ENCODE measurements at regions not wholly inside any gene's neighbourhood (a gene's known extent, or its start where the extent isn't known, plus 50 kb on each side); places are given as distances from the start of the nearest gene placed in this dataset.
"Not testable (repeated sequence)": the region's sequence is repeated elsewhere in the genome, so short reads cannot be mapped to it uniquely, and the experiment has no call there.

- no peak for DNase-seq (ENCODE audit: low spot score)
Measured at GRCh38 chr12:92400006-92400405, 254.4 kb upstream of the BTG1 start.

- DNase-seq (ENCODE audit: low spot score): no peak
Measured at GRCh38 chr12:92398565-92399309, 253.1 kb upstream of the BTG1 start.

- DNase-seq (ENCODE audit: low spot score): peak; percentile 13
Measured at GRCh38 chr12:92396647-92397252, 251.1 kb upstream of the BTG1 start.

GRCh38 chr12:92395322-92395721 lies 249.7 kb upstream of the BTG1 start:
- DNase-seq (ENCODE audit: low spot score): no peak

GRCh38 chr12:92394895-92395294 lies 249.2 kb upstream of the BTG1 start:
- DNase-seq (ENCODE audit: low spot score): no peak

GRCh38 chr12:92393504-92393903 lies 247.9 kb upstream of the BTG1 start:
- DNase-seq (ENCODE audit: low spot score): no peak

- DNase-seq (ENCODE audit: low spot score): not testable (repeated sequence)
Measured at GRCh38 chr12:92391726-92392125, 246.1 kb upstream of the BTG1 start.

GRCh38 chr12:92389466-92389865 lies 243.8 kb upstream of the BTG1 start:
- no peak for DNase-seq (ENCODE audit: low spot score)

GRCh38 chr12:92385296-92385695 lies 239.7 kb upstream of the BTG1 start:
- no peak for DNase-seq (ENCODE audit: low spot score)

- DNase-seq (ENCODE audit: low spot score): no peak
Measured at GRCh38 chr12:92384571-92384970, 238.9 kb upstream of the BTG1 start.

- DNase-seq (ENCODE audit: low spot score): no peak
Measured at GRCh38 chr12:92382383-92382878, 236.8 kb upstream of the BTG1 start.

- no peak for DNase-seq (ENCODE audit: low spot score)
Measured at GRCh38 chr12:92381856-92382255, 236.2 kb upstream of the BTG1 start.

- peak; percentile 46 for DNase-seq (ENCODE audit: low spot score)
Measured at GRCh38 chr12:92378682-92379479, 233.2 kb upstream of the BTG1 start.

- DNase-seq (ENCODE audit: low spot score): not testable (repeated sequence)
Measured at GRCh38 chr12:92375504-92375903, 229.9 kb upstream of the BTG1 start.

GRCh38 chr12:92370828-92371227 lies 225.2 kb upstream of the BTG1 start:
- no peak for DNase-seq (ENCODE audit: low spot score)

GRCh38 chr12:92369636-92370035 lies 224.0 kb upstream of the BTG1 start:
- no peak for DNase-seq (ENCODE audit: low spot score)

GRCh38 chr12:92369056-92369455 lies 223.4 kb upstream of the BTG1 start:
- DNase-seq (ENCODE audit: low spot score): no peak

- DNase-seq (ENCODE audit: low spot score): no peak
Measured at GRCh38 chr12:92365836-92366235, 220.2 kb upstream of the BTG1 start.

- DNase-seq (ENCODE audit: low spot score): no peak
Measured at GRCh38 chr12:92365333-92365732, 219.7 kb upstream of the BTG1 start.

GRCh38 chr12:92363295-92364146 lies 217.9 kb upstream of the BTG1 start:
- peak; percentile 76 for DNase-seq (ENCODE audit: low spot score)

GRCh38 chr12:92362785-92363184 lies 217.1 kb upstream of the BTG1 start:
- no peak for DNase-seq (ENCODE audit: low spot score)

Data from SK-N-DZ (cell line).